Motor neuron (in vitro differentiated cells): ENCODE measurements at regions not wholly inside any gene's neighbourhood (a gene's known extent, or its start where the extent isn't known, plus 50 kb on each side); places are given as distances from the start of the nearest gene placed in this dataset.
"Not testable (repeated sequence)": the region's sequence is repeated elsewhere in the genome, so short reads cannot be mapped to it uniquely, and the experiment has no call there.

Source experiments
- ATAC-seq, 8 experiments: fragments of 200-7000 bp; cut with Tn5 transposase; replicated peaks in 6 of 8; 2 replicates each; pipeline ENCODE4 v1.8.0; 2021; ENCODE audit warnings: mild to moderate bottlenecking in 8 of 8, moderate library complexity in 8 of 8
- H3K27ac ChIP-seq, 2 donors: fragments of 250-450 bp; sonication (Bioruptor Pico); 2 replicates each; pipeline ENCODE4 v1.9.0; 2021; ENCODE audit warnings: antibody characterized with exemption in 2 of 2, mild to moderate bottlenecking in 2 of 2, moderate library complexity in 1 of 2
- H3K4me1 ChIP-seq, 2 donors: fragments of 250-450 bp; sonication (Bioruptor Pico); replicated peaks in 1 of 2; 2 replicates each; pipeline ENCODE4 v1.6.1; 2021; ENCODE audit warnings: antibody characterized with exemption in 2 of 2, mild to moderate bottlenecking in 2 of 2, moderate library complexity in 1 of 2
- H3K4me3 ChIP-seq, 5 donors: fragments of 250-450 bp; sonication (Bioruptor Pico); 2 replicates each; pipeline ENCODE4 v1.9.0; 2021; ENCODE audit warnings: antibody characterized with exemption in 5 of 5, mild to moderate bottlenecking in 5 of 5, moderate library complexity in 4 of 5
- WGBS, 10 experiments: fragments of 450-650 bp; shearing (Covaris generic); methylation state at CpG; one replicate each; pipeline ENCODE4 v1.0.0; 2022; 5-methylcytosine and 5-hydroxymethylcytosine counted together
- in situ Hi-C, 9 experiments: fragments of 400-800 bp; cut with MboI; loops; one replicate each; pipeline ENCODE4 v1.15.0; 2021; ENCODE audit warnings: low sequenced_read_pairs in 9 of 9, low pct_unique_long_range_greater_than_20kb in 2 of 9; ENCODE audit not compliant: unreplicated experiment in 9 of 9

DNA sequence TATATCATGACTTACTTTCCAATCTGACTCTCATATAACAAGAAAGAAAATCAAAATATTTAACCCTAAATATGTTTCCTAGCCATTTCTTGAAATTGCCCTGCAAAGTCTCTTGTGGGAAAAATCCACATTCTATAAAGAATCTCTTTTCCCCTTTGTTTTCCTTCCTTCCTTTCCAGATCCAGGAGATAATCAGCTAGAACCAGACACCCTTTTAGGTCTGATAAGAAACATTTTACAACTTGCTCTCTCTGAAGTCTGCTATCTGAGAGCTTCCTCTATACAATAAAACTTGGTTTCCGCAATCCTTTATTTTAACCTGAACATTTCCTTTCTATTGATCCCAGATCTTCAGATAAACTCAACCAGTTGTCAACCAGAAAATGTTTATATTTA lies 100.5 kb upstream of the RNU6-1 start:
- 67 to 100% (median 100%) methylated on average over 1 of the region's 1 CpG for WGBS, 10 experiments
- no peak overlapping the region for H3K4me3 ChIP-seq
- H3K27ac ChIP-seq, result no peak overlapping the region
- in situ Hi-C loops, result loop anchor here in 1 of 9 experiments (25.0 kb wide), 1 partner anchor 97 kb away; no protein-coding TSS in a partner anchor
- ATAC-seq, result no peak
- H3K4me1 ChIP-seq, result peaks cover under 1% of the 10 kb centered on the region in 2 donors

DNA sequence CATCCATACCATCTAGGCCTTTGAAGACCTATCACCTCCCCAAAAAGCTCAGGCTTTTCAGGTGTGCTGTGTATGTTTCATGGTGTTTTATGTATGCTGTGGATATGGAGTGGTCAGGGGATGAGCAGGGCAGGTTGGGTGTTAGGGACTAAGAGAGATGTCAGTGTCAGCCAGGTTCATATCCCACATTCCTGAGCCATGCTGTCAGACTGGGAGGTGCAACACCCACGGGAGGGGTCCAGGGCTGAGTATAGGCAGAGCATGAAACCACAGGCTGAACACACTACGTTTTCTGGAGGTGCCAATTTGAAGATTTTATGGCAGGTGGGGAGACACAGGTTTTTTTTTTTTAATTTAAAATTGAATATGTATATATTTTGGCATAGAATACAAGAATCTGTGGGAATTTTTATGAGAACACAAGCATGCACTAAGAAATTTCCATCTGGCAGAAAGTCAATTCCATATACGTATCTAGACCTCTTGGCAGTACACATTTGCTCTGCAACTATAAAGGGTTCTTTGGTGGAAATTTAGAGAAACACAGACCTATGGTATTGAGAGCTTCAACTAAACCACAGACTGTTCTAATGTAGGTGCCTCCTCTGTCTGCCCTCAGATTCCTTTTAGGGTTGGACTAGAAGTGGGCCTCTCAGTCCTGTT lies 101.9 kb upstream of the RNU6-1 start:
- Histone ChIP-seq H3K27ac (no peak overlapping the region), H3K4me1 (peaks cover 13 to 15% of the 10 kb centered on the region in 2 donors), H3K4me3 (no peak overlapping the region)
- peak in 3 of 8 experiments; percentile 70 to 87 (median 80) for ATAC-seq
- 0 to 100% (median 71%) methylated on average over 1 to 3 of the region's 3 CpGs; no CpG with 5 or more reads in 5 of the 10 experiments for WGBS, 10 experiments
- in situ Hi-C loops, result loop anchor here in 1 of 9 experiments (25.0 kb wide), 1 partner anchor 96 kb away; no protein-coding TSS in a partner anchor

DNA sequence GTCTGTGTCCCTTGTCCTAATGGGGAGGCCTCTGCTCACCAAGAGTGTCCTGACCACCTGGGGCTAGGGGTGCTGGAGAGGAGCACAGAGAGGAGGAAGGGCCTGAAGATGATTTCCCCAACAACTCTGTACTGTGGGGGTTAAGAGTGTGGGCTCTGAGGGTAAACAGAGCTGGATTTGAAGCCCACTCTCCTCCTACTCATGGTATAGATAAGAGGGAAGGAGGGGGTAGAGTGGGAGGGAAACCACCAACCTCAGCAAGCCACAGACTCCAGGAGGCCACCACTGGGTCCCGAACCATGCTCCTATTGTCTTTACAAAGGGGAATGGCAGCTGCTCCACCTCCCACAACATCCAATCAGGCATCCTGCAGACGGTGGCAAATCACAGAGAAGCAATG lies 103.6 kb upstream of the RNU6-1 start:
- no peak for ATAC-seq
- in situ Hi-C loops, result loop anchor here in 1 of 9 experiments (25.0 kb wide), 1 partner anchor 94 kb away; no protein-coding TSS in a partner anchor
- no peak overlapping the region for H3K27ac ChIP-seq
- no peak overlapping the region for H3K4me3 ChIP-seq
- WGBS, 10 experiments, result 40 to 86% (median 46%) methylated on average over 1 to 2 of the region's 2 CpGs; no CpG with 5 or more reads in 6 of the 10 experiments
- H3K4me1 ChIP-seq, result peaks cover 14 to 17% of the 10 kb centered on the region in 2 donors

DNA sequence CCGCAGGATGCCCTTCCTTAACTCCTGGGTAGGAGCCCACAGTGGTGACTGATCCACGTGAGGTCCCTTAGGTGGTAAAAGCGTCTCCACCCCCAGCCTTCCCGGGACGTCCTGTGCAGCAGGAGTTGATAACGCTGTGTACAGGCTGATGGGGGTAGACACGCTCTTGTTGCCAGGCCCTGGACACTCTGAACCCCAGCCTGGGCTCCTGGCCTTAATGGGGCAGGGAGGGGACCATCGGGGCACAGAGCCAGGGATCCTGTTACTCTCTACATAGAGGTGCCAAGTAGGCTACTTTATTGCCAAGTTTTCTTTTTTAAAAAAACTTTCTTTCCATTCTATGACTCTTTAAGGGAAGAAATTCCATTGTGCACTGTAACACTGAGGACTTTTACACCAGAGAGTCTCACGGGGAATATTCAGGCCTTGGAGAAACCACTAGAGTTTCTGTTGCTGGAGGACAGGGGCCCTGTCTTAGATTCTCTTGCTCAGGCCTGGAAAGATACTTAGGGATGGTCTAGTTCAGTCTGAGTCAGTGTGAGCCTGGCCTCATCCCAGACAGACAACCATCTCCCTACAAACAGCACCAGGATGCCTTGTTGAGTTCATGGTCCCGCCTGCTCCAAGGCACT lies 104.3 kb upstream of the RNU6-1 start:
- no peak for ATAC-seq
- in situ Hi-C loops, result loop anchor here in 1 of 9 experiments (25.0 kb wide), 1 partner anchor 93 kb away; no protein-coding TSS in a partner anchor
- H3K27ac ChIP-seq, result no peak overlapping the region
- no peak overlapping the region for H3K4me3 ChIP-seq
- H3K4me1 ChIP-seq, result peaks cover 14 to 17% of the 10 kb centered on the region in 2 donors
- 64 to 100% (median 80%) methylated on average over 1 to 4 of the region's 10 CpGs; no CpG with 5 or more reads in 3 of the 10 experiments for WGBS, 10 experiments

DNA sequence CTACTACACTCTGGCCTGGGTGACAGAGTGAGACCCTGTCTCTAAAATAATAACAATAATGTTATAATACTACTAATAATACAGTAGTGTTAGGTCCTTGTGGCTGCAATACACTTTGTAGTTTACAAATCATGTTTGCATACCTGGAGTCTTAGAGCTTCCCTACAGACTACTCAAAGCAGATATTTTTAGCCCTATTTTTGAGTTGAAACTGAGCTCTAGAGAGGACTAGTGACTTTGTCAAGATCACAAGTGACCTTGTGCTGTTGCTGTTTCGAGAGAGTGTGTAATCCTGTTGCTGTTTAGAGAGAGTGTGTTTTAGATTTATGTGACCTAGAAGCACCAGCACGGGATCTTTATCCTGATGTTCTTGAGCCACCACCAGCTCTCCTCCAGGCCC lies 105.3 kb upstream of the RNU6-1 start:
- peaks cover 14 to 17% of the 10 kb centered on the region in 2 donors for H3K4me1 ChIP-seq
- H3K4me3 ChIP-seq, result no peak overlapping the region
- no peak overlapping the region for H3K27ac ChIP-seq
- 40 to 100% (median 89%) methylated on average over 1 to 2 of the region's 2 CpGs; no CpG with 5 or more reads in 1 of the 10 experiments for WGBS, 10 experiments
- ATAC-seq, result no peak
- in situ Hi-C loops, result loop anchor here in 1 of 9 experiments (25.0 kb wide), 1 partner anchor 92 kb away; no protein-coding TSS in a partner anchor

DNA sequence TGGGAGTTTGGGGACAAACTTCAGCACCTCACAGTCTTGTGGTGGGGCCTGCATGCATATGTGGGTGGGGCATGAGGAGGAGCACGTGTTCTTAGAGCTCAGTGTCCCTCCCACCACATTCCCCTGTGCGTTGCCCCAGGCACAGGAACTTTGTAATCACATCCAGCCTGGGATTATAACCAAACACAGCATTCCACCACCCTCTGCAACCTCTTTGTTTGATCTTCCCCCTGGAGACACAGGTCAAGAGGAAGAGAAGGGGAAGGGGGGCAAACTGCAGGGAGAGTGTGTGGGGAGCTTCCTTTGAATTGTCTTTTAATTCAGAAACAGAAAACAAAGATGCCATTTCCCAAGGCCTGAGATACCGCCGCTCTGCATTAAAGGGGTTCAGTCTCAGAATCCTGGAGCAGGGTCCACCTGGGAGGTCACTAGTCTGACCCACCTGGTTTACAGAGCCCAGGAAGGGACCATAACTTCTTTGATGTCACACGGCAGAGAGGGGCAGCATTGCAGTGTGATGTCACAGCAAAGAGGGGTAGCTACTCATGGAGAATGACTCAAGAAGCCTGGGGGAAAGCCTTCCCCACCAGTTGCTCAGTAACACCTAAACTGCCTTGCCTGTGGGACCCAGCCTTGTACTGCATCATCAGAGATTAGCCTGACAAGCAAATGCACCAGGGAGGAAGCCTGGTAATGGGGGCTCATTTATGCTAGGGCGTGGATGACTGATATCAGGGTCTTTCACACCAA lies 106.3 kb upstream of the RNU6-1 start:
- Histone ChIP-seq H3K27ac (peak overlapping the region; percentile 52 to 57), H3K4me1 (peaks cover 14 to 17% of the 10 kb centered on the region in 2 donors), H3K4me3 (no peak overlapping the region)
- in situ Hi-C loops, result loop anchor here in 1 of 9 experiments (25.0 kb wide), 1 partner anchor 91 kb away; no protein-coding TSS in a partner anchor
- ATAC-seq, result peak; percentile 82 to 95 (median 92)
- 0 to 57% (median 25%) methylated on average over 1 to 6 of the region's 6 CpGs; no CpG with 5 or more reads in 4 of the 10 experiments for WGBS, 10 experiments

DNA sequence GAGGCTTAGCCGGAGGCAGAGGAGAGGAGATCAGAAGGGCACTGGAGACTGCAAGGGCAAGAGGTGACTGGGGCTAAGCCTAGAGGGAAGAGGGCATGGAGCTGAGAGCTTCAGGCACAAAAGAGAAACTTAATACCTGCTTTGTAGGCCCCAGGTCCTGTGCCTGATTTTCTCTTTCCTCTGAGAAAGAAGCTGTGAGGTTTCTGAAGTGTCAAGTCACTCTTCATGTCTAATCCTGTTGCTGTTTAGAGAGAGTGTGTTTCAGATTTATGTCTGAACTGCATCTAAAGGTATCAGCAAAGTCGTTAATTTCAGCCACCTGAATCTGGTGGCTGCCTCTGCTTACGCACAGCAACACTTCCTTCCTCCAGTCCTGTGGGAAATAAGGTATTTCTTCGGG lies 106.9 kb upstream of the RNU6-1 start:
- peaks cover 14 to 17% of the 10 kb centered on the region in 2 donors for H3K4me1 ChIP-seq
- in situ Hi-C loops, result loop anchor here in 1 of 9 experiments (25.0 kb wide), 1 partner anchor 91 kb away; no protein-coding TSS in a partner anchor
- H3K27ac ChIP-seq, result peak overlapping the region; percentile 52 to 57
- ATAC-seq, result peak in 1 of 8 experiments; percentile 38
- H3K4me3 ChIP-seq, result no peak overlapping the region
- WGBS, 10 experiments, result 43 to 92% (median 64%) methylated on average over 1 to 4 of the region's 4 CpGs

DNA sequence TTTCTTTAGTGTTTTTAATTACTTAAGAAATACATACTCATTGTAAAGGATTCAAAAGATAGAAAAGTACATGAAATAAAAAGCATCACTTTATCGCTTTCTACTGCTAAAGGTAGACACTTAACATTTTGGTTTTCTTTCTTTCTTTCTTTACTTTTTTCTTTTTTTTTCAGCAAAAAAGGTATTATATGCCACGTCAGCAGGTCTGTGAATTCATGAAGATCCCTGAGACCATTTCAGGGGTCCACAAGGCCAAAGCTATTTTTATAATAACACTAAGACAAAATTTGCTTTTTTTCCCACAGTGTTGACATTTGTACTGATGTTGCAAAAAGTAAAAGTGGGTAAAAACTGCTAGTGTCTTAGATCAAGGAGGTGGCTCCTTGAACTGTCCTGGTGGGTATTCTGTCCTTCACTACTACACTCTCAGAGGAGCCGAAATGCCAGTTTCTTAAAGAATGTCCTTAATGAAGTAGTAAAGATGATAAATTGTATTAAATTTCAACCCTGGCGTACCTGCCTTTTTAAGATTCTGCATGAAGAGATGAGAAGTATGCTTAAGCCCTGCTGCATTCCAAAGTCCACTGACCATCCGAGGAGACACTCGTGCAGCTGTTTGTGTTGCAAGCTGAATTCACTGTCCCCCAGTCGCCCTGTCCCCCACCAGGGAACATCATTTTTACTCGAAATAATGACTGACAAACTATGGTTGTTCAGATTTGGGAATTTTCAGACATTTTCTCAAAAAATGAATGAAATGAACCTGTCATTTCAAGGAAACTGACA lies 106.7 kb upstream of the PIAS1 start:
- H3K4me1 ChIP-seq, result peaks cover 14 to 17% of the 10 kb centered on the region in 2 donors
- H3K27ac ChIP-seq, result no peak overlapping the region
- WGBS, 10 experiments, result 64 to 95% (median 85%) methylated on average over 2 to 8 of the region's 8 CpGs; no CpG with 5 or more reads in 1 of the 10 experiments
- H3K4me3 ChIP-seq, result no peak overlapping the region
- in situ Hi-C loops, result loop anchor here in 1 of 9 experiments (25.0 kb wide), 1 partner anchor 90 kb away; no protein-coding TSS in a partner anchor
- ATAC-seq, result no peak

DNA sequence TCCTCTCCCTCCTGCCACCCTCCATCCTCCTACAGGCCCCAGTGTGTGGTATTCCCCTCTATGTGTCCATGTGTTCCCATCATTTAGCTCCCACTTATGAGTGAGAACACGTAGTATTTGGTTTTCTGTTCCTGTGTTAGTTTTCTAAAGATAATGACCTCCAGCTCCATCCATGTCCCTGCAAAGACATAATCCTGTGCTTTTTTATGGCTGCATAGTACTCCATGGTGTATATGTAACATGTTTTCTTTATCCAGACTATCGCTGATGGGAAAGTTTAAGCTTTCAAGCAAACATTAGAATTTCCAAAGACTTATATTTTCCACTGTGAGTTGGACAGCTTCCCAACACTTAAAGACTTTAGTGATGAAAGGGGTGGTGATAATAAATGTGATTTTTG lies 105.9 kb upstream of the PIAS1 start:
- no peak overlapping the region for H3K27ac ChIP-seq
- no peak for ATAC-seq

DNA sequence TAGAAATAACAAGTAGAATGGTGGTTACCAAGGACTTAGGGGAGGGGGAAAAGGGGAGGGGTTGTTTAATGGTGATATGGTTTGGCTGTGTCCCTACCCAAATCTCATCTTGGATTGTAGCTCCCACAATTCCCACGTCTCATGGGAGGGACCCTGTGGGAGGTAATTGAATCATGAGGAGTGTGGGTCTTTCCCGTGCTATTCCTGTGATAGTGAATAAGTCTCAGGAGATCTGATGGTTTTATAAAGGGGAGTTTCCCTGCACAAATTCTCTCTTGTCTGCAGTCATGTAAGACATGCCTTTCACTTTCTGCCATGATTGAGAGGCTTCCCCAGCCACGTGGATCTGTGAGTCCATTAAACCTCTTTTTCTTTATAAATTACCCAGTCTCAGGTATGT lies 102.9 kb upstream of the PIAS1 start:
- ATAC-seq, H3K27ac ChIP-seq, H3K4me3 ChIP-seq, in situ Hi-C loops, H3K4me1 ChIP-seq: not testable (repeated sequence)
- 0 to 100% (median 91%) methylated on average over 1 to 3 of the region's 3 CpGs; no CpG with 5 or more reads in 6 of the 10 experiments for WGBS, 10 experiments

More for the DNA sequence above, 105.9 kb upstream of the PIAS1 start:
- in situ Hi-C loops, result loop anchor here in 1 of 9 experiments (25.0 kb wide), 1 partner anchor 89 kb away; no protein-coding TSS in a partner anchor
- Histone ChIP-seq H3K4me1 (peaks cover 14 to 17% of the 10 kb centered on the region in 2 donors), H3K4me3 (no peak overlapping the region)
- WGBS, 10 experiments, result 63 to 100% (median 87%) methylated on average over 1 to 2 of the region's 2 CpGs

DNA sequence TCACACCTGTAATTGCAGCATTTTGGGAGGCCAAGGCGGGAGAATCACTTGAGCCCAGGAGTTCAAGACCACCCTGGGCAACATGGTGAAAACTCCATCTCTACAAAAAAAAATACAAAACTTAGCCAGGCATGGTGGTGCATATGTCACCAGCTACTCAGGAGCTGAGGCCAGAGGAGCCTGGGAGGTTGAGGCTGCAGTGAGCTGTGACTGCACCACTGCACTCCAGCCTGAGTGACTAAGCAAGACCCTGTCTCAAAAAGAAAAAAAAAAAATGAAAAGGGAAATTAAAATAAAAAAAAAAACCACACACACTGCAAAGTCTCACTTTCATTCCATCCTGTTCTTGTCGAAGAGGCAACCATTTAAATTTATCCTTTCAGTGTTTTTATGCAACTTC lies 100.8 kb upstream of the PIAS1 start:
- 10 to 100% (median 65%) methylated on average over 1 to 2 of the region's 2 CpGs; no CpG with 5 or more reads in 3 of the 10 experiments for WGBS, 10 experiments
- H3K27ac ChIP-seq, result no peak overlapping the region
- in situ Hi-C loops, result no loop called here
- H3K4me1 ChIP-seq, result no peaks in the 10 kb centered on the region
- no peak overlapping the region for H3K4me3 ChIP-seq
- ATAC-seq, result no peak

DNA sequence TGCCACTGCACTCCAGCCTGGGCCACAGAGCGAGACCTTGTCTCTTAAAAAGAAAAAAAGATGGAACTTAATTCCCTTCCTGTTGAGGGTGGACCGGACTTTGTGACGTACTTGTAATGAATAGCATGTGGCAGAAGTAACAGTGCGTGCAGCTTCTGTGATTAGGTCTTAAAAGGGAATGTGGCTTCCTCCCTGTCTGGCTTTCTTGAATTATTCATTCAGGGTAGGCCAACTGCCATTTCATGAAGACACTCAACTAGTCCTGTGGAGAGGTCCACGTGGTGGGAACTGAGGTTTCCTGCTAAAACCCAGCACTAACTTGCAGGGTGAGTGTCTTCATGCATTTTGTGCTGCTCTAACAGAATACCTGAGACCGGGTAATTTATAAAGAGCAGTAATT lies 98.9 kb upstream of the PIAS1 start:
- in situ Hi-C loops, result no loop called here

More for the DNA sequence above, 98.9 kb upstream of the PIAS1 start:
- H3K4me1 ChIP-seq, result no peaks in the 10 kb centered on the region
- no peak overlapping the region for H3K27ac ChIP-seq
- WGBS, 10 experiments, result 0 to 100% (median 93%) methylated on average over 1 to 5 of the region's 6 CpGs
- ATAC-seq, result peak in 2 of 8 experiments; percentile 27 to 79
- H3K4me3 ChIP-seq, result no peak overlapping the region
